ENCODE measurements at regions not wholly inside any gene's neighbourhood (a gene's known extent, or its start where the extent isn't known, plus 50 kb on each side); places are given as distances from the start of the nearest gene placed in this dataset.

GRCh38 chr5:123706531-123706930 is 194.6 kb downstream of the CSNK1G3 start:
- no peak for TF ChIP-seq TAF1 (IDR thresholded peaks at IDR 0.05; ENCODE audit: borderline replicate concordance, low read depth, low read length)
- no peak for TF ChIP-seq CHD2 (IDR thresholded peaks at IDR 0.05; ENCODE audit: low read length, partially characterized antibody)
- TF ChIP-seq GATA2 (CRISPR knock-in tag; IDR thresholded peaks at IDR 0.05): no peak
- no peak for TF ChIP-seq RAD21 (IDR thresholded peaks at IDR 0.05; ENCODE audit: low read length)
- no peak for TF ChIP-seq CTCF (IDR thresholded peaks at IDR 0.05)
- no peak for TF ChIP-seq MAX (IDR thresholded peaks at IDR 0.05; ENCODE audit: low read depth)
- TF ChIP-seq REST (IDR thresholded peaks at IDR 0.05; ENCODE audit: low read depth, low read length): no peak
- TF ChIP-seq RCOR1 (IDR thresholded peaks at IDR 0.05; ENCODE audit: low read length): no peak
- no peak for TF ChIP-seq IRF3 (IDR thresholded peaks at IDR 0.05; ENCODE audit: low read depth, low read length)
- TF ChIP-seq PBX3 (IDR thresholded peaks at IDR 0.05): no peak
- no peak for TF ChIP-seq EP300 (IDR thresholded peaks at IDR 0.05; ENCODE audit: borderline replicate concordance in 1 of 2, low read depth in 1 of 2, low read length in 1 of 2)

Measured in SK-N-SH (cell line).